K562 (cell line): ENCODE measurements at regions not wholly inside any gene's neighbourhood (a gene's known extent, or its start where the extent isn't known, plus 50 kb on each side); places are given as distances from the start of the nearest gene placed in this dataset.

Source experiments
- ATAC-seq: fragments of 200-7000 bp; cut with Tn5 transposase; 3 replicates; pipeline ENCODE4 v1.9.1; 2020; ENCODE audit warnings: moderate library complexity
- BruUV-seq: library from RNA; stranded (reverse); fragments of 400-500 nt; replicated peaks from 2 replicates; lab custom pipeline; 2021; lab: Mats Ljungman, UMichigan
- CTCF ChIA-PET: fragments of 300-600 bp; formaldehyde crosslinking; extraction: SDS; loops from one replicate; lab custom pipeline; 2021; ENCODE audit warnings: low intra/inter-chr PET ratio; lab: Yijun Ruan, JAX
- POLR2A ChIA-PET: fragments of 300-600, 350-650 bp; sonication (Branson Sonifier 250); formaldehyde crosslinking; extraction: SDS; loops from one replicate; lab custom pipeline; 2021; ENCODE audit warnings: antibody characterized with exemption, inconsistent platforms; lab: Yijun Ruan, JAX
- DNase-seq, 4 experiments: peaks; one replicate each; pipeline versions ENCODE4 v3.0.0 to v3.0.0-alpha.2; 2011 to 2018; ENCODE audit warnings: low spot score in 3 of 4, mixed read lengths in 3 of 4; ENCODE audit errors: extremely low read depth in 1 of 4
- FAIRE-seq: peaks from 2 replicates; lab custom pipeline; 2011; peaks lifted over from hg19 to GRCh38; lab: Jason Lieb, UNC
- H2AFZ ChIP-seq: 2 replicates; pipeline ENCODE4 v1.6.0; 2011; ENCODE audit warnings: low read depth, low read length, control low read depth, inconsistent platforms
- H3K27ac ChIP-seq: fragments of 200-600 bp; 3 replicates; pipeline ENCODE4 v1.8.0; 2011; ENCODE audit warnings: low read depth, mild to moderate bottlenecking, control low read depth, inconsistent platforms, low read length, moderate library complexity, mixed read lengths; ENCODE audit errors: extremely low read depth
- H3K27me3 ChIP-seq, 2 experiments: fragments of 300-600 bp in 1 of 2; 2 replicates in 1 of 2; 3 replicates in 1 of 2; pipeline versions ENCODE4 v1.6.0 to v1.8.0; 2011; ENCODE audit warnings: inconsistent platforms in 2 of 2, low read length in 2 of 2, mild to moderate bottlenecking in 1 of 2, mixed read lengths in 1 of 2, moderate library complexity in 1 of 2; ENCODE audit not compliant: control insufficient read depth in 2 of 2, insufficient read depth in 2 of 2
- H3K36me3 ChIP-seq: fragments of 300-600 bp; 3 replicates; pipeline ENCODE4 v1.8.0; 2011; ENCODE audit warnings: mild to moderate bottlenecking, low read length, inconsistent platforms; ENCODE audit not compliant: control insufficient read depth, insufficient read depth
- H3K4me1 ChIP-seq, 2 experiments: fragments of 200-600 bp in 1 of 2; replicated peaks in 1 of 2; 2 replicates in 1 of 2; 3 replicates in 1 of 2; pipeline versions ENCODE4 v1.5.1 to v1.8.0; 2011; ENCODE audit warnings: inconsistent platforms in 2 of 2, low read length in 2 of 2, mild to moderate bottlenecking in 1 of 2, mixed read lengths in 1 of 2, moderate library complexity in 1 of 2; ENCODE audit not compliant: control insufficient read depth in 2 of 2, insufficient read depth in 2 of 2
- H3K4me2 ChIP-seq: 2 replicates; pipeline ENCODE4 v1.6.1; 2011; ENCODE audit warnings: low read length, control low read depth, inconsistent platforms, mixed read lengths; ENCODE audit not compliant: insufficient read depth
- H3K4me3 ChIP-seq: fragments of 200-600 bp; sonication (generic), shearing (Covaris generic); 2 replicates; pipeline ENCODE4 v1.5.1; 2016; ENCODE audit warnings: control low read depth, inconsistent platforms
- H3K79me2 ChIP-seq: fragments of 200-600 bp; 3 replicates; pipeline ENCODE4 v1.8.0; 2011; ENCODE audit warnings: low read length, inconsistent platforms; ENCODE audit not compliant: control insufficient read depth, insufficient read depth
- H3K9ac ChIP-seq, 2 experiments: 2 replicates each; pipeline versions ENCODE4 v1.6.0 to v1.6.1; 2011; ENCODE audit warnings: low read depth in 2 of 2, low read length in 2 of 2, control low read depth in 1 of 2, inconsistent platforms in 1 of 2, mild to moderate bottlenecking in 1 of 2, mixed read lengths in 1 of 2; ENCODE audit not compliant: insufficient read depth in 1 of 2
- H3K9me1 ChIP-seq: one replicate; pipeline ENCODE4 v1.6.0; 2011; ENCODE audit warnings: inconsistent platforms, mild to moderate bottlenecking, low read length, moderate library complexity; ENCODE audit not compliant: control insufficient read depth, insufficient read depth
- H3K9me3 ChIP-seq: replicated peaks from 2 replicates; pipeline ENCODE4 v1.5.1; 2011; ENCODE audit warnings: low read depth, low read length, inconsistent platforms; ENCODE audit not compliant: control insufficient read depth, insufficient read depth
- H4K20me1 ChIP-seq: replicated peaks from 2 replicates; pipeline ENCODE4 v1.6.1; 2011; ENCODE audit warnings: low read length, inconsistent platforms, mixed read lengths; ENCODE audit not compliant: control insufficient read depth, insufficient read depth
- ERF ChIP-seq: fragments of 450-650 bp; formaldehyde crosslinking; IDR thresholded peaks from 2 replicates; pipeline ENCODE4 v1.4.0; 2020; ENCODE audit warnings: mild to moderate bottlenecking, mixed read lengths
- GATA2 ChIP-seq: sonication (generic); formaldehyde crosslinking; IDR thresholded peaks from 2 replicates; pipeline ENCODE4 v1.4.0; 2020; ENCODE audit warnings: mild to moderate bottlenecking, missing genetic modification reagents
- JUND ChIP-seq, 2 experiments: IDR thresholded peaks; 2 replicates in 1 of 2; 3 replicates in 1 of 2; pipeline ENCODE4 v1.6.1; 2011; ENCODE audit warnings: borderline replicate concordance in 2 of 2, low read depth in 2 of 2, low read length in 2 of 2, improper control_type of control experiment in 1 of 2, missing biosample characterization in 1 of 2, missing genetic modification characterization in 1 of 2, missing genetic modification reagents in 1 of 2
- ZNF12 ChIP-seq: sonication (generic); formaldehyde crosslinking; IDR thresholded peaks from 2 replicates; pipeline ENCODE4 v1.4.0; 2020; ENCODE audit warnings: mild to moderate bottlenecking, missing genetic modification reagents
- WGBS: fragments of 100-300 bp; shearing (Covaris generic); methylation state at CpG from one replicate; pipeline ENCODE4 v1.1.6; 2016; ENCODE audit warnings: low coverage, mixed read lengths; ENCODE audit not compliant: insufficient coverage; ENCODE audit errors: missing lambda C conversion rate; 5-methylcytosine and 5-hydroxymethylcytosine counted together
- in situ Hi-C: fragments of 300-500 bp; cut with MboI; formaldehyde crosslinking; loops from 4 replicates; pipeline ENCODE4 v1.15.0; 2018; ENCODE audit warnings: inconsistent platforms, mixed read lengths
- intact Hi-C: fragments of 100-400 bp; cut with micrococcal nuclease; formaldehyde crosslinking; loops from 2 replicates; pipeline ENCODE4 v1.14.2; 2022
- TF ChIP-seq, protein P1 (sequence below): fragments of 250-450 bp; sonication (Bioruptor Pico); IDR thresholded peaks from 2 replicates; pipeline ENCODE4 v1.5.0; 2021; ENCODE audit warnings: mild to moderate bottlenecking, borderline replicate concordance
- TF ChIP-seq, protein P2 (sequence below), 2 experiments: fragments of 450-650 bp in 1 of 2; IDR thresholded peaks; 2 replicates each; pipeline ENCODE4 v1.6.1; 2011 to 2017; ENCODE audit warnings: low read depth in 2 of 2, antibody characterized with exemption in 1 of 2, borderline replicate concordance in 1 of 2, low read length in 1 of 2, mild to moderate bottlenecking in 1 of 2, mixed read lengths in 1 of 2; ENCODE audit not compliant: control insufficient read depth in 1 of 2
- TF ChIP-seq, protein P3 (sequence below): fragments of 250-450 bp; sonication (Bioruptor Pico); IDR thresholded peaks from 2 replicates; pipeline ENCODE4 v1.8.0; 2022; ENCODE audit warnings: moderate library complexity, mild to moderate bottlenecking, inconsistent platforms
- TF ChIP-seq, protein P4 (sequence below), 2 experiments: fragments of 150-350 bp in 1 of 2; IDR thresholded peaks; 2 replicates each; pipeline ENCODE4 v1.6.1; 2012 to 2016; ENCODE audit warnings: low read depth in 2 of 2, low read length in 2 of 2, mild to moderate bottlenecking in 1 of 2, moderate library complexity in 1 of 2
- TF ChIP-seq, protein P5 (sequence below): fragments of 250-450 bp; sonication (Bioruptor Pico); IDR thresholded peaks from 2 replicates; pipeline ENCODE4 v1.4.0; 2020; ENCODE audit warnings: mild to moderate bottlenecking, moderate library complexity

DNA sequence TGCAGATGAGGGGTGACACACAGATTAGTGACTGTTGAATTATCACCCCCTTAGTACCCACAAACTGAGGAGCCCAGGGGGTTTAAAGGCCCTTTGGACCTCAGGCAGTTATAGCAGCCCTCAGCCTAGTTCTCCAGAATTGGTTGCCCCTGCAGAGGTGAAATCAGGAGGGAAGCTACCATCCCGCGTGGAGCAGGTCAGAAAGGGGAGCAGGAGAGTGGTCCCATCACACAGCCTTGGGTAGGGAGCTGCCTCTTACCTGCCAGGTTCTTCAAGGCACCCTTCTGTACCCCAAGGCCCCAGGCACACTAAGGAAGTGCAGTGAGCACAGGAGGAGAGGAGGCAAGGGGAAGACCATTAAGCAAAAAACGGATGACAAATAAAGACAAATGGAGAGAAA, 121.2 kb upstream of the TNR start:
- DNase-seq, result no peak
- Histone ChIP-seq H3K4me2 (no peak overlapping the region), H2AFZ (no peak overlapping the region), H3K4me1 (no peaks in the 10 kb centered on the region), H3K27ac (no peak overlapping the region), H3K79me2 (no peaks in the 10 kb centered on the region), H3K27me3 (peaks cover 6 to 43% of the 10 kb centered on the region in 2 experiments; a peak in 4 of 5 replicates), H3K36me3 (no peaks in the 10 kb centered on the region), H4K20me1 (no peaks in the 10 kb centered on the region), H3K9me1 (no peaks in the 10 kb centered on the region), H3K4me3 (no peak overlapping the region), H3K9ac (no peak overlapping the region), H3K9me3 (no peaks in the 10 kb centered on the region)
- in situ Hi-C loops (no loop called here), intact Hi-C loops (no loop called here)
- WGBS, result 0% methylated on average over 3 of the region's 3 CpGs
- CTCF ChIA-PET, result no interaction called here
- POLR2A ChIA-PET, result interaction anchor here (0.8 to 1.0 kb wide), 2 partner anchors 9 to 13 kb away, joined by 3 to 5 read pairs; no protein-coding TSS in a partner anchor
- no TSS peak for BruUV-seq
- no peak for ATAC-seq
- no peak for FAIRE-seq
- TF ChIP-seq, protein P1, sequence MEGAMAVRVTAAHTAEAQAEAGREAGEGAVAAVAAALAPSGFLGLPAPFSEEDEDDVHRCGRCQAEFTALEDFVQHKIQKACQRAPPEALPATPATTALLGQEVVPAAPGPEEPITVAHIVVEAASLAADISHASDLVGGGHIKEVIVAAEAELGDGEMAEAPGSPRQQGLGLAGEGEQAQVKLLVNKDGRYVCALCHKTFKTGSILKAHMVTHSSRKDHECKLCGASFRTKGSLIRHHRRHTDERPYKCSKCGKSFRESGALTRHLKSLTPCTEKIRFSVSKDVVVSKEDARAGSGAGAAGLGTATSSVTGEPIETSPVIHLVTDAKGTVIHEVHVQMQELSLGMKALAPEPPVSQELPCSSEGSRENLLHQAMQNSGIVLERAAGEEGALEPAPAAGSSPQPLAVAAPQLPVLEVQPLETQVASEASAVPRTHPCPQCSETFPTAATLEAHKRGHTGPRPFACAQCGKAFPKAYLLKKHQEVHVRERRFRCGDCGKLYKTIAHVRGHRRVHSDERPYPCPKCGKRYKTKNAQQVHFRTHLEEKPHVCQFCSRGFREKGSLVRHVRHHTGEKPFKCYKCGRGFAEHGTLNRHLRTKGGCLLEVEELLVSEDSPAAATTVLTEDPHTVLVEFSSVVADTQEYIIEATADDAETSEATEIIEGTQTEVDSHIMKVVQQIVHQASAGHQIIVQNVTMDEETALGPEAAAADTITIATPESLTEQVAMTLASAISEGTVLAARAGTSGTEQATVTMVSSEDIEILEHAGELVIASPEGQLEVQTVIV (CRISPR knock-in tag), result no peak
- TF ChIP-seq ERF (CRISPR knock-in tag) (no peak), ZNF12 (CRISPR knock-in tag) (no peak), JUND (IDR thresholded peaks at IDR 0.05; ENCODE audit: borderline replicate concordance, low read depth, low read length) (no peak), JUND (tag; IDR thresholded peaks at IDR 0.05; ENCODE audit: borderline replicate concordance, low read depth, low read length) (no peak), GATA2 (CRISPR knock-in tag) (no peak)
- TF ChIP-seq, protein P2, sequence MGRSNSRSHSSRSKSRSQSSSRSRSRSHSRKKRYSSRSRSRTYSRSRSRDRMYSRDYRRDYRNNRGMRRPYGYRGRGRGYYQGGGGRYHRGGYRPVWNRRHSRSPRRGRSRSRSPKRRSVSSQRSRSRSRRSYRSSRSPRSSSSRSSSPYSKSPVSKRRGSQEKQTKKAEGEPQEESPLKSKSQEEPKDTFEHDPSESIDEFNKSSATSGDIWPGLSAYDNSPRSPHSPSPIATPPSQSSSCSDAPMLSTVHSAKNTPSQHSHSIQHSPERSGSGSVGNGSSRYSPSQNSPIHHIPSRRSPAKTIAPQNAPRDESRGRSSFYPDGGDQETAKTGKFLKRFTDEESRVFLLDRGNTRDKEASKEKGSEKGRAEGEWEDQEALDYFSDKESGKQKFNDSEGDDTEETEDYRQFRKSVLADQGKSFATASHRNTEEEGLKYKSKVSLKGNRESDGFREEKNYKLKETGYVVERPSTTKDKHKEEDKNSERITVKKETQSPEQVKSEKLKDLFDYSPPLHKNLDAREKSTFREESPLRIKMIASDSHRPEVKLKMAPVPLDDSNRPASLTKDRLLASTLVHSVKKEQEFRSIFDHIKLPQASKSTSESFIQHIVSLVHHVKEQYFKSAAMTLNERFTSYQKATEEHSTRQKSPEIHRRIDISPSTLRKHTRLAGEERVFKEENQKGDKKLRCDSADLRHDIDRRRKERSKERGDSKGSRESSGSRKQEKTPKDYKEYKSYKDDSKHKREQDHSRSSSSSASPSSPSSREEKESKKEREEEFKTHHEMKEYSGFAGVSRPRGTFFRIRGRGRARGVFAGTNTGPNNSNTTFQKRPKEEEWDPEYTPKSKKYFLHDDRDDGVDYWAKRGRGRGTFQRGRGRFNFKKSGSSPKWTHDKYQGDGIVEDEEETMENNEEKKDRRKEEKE (IDR thresholded peaks at IDR 0.05; ENCODE audit: borderline replicate concordance in 1 of 2, control insufficient read depth in 1 of 2, low read depth in 2 of 2, low read length in 1 of 2), result no peak
- TF ChIP-seq, protein P3, sequence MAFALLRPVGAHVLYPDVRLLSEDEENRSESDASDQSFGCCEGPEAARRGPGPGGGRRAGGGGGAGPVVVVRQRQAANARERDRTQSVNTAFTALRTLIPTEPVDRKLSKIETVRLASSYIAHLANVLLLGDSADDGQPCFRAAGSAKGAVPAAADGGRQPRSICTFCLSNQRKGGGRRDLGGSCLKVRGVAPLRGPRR (CRISPR knock-in tag), result no peak
- TF ChIP-seq, protein P4, sequence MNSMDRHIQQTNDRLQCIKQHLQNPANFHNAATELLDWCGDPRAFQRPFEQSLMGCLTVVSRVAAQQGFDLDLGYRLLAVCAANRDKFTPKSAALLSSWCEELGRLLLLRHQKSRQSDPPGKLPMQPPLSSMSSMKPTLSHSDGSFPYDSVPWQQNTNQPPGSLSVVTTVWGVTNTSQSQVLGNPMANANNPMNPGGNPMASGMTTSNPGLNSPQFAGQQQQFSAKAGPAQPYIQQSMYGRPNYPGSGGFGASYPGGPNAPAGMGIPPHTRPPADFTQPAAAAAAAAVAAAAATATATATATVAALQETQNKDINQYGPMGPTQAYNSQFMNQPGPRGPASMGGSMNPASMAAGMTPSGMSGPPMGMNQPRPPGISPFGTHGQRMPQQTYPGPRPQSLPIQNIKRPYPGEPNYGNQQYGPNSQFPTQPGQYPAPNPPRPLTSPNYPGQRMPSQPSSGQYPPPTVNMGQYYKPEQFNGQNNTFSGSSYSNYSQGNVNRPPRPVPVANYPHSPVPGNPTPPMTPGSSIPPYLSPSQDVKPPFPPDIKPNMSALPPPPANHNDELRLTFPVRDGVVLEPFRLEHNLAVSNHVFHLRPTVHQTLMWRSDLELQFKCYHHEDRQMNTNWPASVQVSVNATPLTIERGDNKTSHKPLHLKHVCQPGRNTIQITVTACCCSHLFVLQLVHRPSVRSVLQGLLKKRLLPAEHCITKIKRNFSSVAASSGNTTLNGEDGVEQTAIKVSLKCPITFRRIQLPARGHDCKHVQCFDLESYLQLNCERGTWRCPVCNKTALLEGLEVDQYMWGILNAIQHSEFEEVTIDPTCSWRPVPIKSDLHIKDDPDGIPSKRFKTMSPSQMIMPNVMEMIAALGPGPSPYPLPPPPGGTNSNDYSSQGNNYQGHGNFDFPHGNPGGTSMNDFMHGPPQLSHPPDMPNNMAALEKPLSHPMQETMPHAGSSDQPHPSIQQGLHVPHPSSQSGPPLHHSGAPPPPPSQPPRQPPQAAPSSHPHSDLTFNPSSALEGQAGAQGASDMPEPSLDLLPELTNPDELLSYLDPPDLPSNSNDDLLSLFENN (IDR thresholded peaks at IDR 0.05; ENCODE audit: low read depth in 2 of 2, low read length in 2 of 2), result no peak
- TF ChIP-seq, protein P5, sequence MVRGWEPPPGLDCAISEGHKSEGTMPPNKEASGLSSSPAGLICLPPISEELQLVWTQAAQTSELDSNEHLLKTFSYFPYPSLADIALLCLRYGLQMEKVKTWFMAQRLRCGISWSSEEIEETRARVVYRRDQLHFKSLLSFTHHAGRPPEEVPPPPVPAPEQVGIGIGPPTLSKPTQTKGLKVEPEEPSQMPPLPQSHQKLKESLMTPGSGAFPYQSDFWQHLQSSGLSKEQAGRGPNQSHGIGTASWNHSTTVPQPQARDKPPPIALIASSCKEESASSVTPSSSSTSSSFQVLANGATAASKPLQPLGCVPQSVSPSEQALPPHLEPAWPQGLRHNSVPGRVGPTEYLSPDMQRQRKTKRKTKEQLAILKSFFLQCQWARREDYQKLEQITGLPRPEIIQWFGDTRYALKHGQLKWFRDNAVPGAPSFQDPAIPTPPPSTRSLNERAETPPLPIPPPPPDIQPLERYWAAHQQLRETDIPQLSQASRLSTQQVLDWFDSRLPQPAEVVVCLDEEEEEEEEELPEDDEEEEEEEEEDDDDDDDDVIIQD, result no peak
